Activated T-helper 1 cell treated with Interleukin-2 at 50 U/mL for 16 hours (primary cell): ENCODE measurements at regions not wholly inside any gene's neighbourhood (a gene's known extent, or its start where the extent isn't known, plus 50 kb on each side); places are given as distances from the start of the nearest gene placed in this dataset.
"Not testable (repeated sequence)": the region's sequence is repeated elsewhere in the genome, so short reads cannot be mapped to it uniquely, and the experiment has no call there.

Source experiments
- DNase-seq: peaks from one replicate; pipeline ENCODE4 v3.0.0-alpha.2; 2020; ENCODE audit warnings: low read depth

- DNase-seq = no peak
These were observed 119.7 kb downstream of the MACROH2A1 start for GRCh38 chr5:135279328-135279727.

DNA sequence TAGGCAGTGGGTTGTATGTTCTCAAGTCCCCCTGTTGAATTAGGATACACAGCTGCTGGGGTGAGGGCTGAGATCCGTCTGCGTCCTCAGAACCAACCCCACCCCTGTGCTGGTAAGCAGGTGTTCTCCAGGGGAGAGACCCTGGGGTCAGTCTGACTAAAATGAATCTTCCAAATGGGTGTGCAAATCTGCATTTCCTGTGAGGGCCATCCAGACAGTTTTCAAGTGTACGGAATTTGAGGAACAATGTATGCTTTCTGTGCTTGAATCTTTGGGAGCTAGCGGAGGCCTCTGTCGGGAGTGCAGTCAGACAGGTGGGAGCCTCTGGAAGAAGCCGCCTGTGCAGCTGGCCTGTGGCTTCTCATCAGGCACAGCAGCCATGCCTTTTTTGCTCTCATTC, 122.9 kb downstream of the MACROH2A1 start:
- DNase-seq = no peak

DNA sequence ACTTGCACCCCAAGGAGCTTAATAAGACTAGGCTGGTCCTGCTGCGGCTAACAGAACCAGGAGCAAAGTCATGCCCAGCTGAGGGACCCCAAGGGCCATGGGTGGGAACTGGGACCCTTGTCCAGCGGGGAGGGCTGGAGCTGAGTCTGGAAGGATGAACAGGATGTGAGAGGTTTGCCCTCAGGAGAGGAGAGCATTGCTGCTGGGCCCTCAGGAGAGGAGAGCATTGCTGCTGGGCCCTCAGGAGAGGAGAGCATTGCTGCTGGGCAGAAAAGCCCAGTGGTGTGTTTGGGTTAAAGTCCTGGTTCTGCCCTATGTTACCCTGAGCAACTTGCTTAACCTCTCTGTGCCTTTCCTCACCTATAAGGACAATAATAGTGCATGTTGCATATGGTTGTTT, 125.8 kb downstream of the MACROH2A1 start:
- no peak for DNase-seq

GRCh38 chr5:135272311-135272805, 126.7 kb downstream of the MACROH2A1 start:
- DNase-seq = no peak

DNA sequence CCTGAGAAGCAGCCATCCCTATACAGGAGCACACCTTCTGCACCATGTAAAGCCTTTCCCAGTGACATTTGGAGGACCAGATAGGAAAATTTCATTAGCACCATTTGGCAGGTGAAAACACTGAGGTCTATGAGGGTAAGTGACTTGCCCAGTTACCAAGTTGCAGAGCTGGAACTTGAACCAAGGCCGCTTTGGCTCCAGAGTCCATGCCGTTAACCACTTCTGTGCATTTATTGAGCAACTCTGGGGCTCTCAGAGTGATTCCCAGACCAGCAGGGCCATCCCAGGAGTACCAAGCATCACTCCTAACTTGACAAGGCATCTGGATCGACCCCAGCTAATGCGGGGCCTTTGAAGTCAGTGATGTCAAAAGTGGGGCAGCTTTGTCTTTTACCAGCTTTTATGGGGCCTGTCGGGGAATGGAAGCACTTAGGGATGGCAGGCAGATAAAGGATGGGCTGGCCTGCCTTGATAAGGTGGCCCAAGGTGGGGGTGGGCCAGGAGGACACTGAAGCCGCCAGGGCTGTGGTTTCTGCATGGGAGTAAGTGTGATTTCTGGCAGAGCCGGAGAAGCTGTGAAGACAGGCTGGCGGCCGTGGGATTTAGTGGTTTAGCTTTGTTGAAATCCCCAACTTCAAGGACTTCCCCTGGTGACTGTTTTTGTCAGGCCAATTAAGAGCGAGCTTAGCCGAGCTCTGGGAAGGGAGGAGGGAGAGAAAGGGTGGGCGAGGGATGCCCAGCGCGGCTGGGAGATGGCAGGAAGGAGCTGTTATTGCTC, 127.3 kb downstream of the MACROH2A1 start:
- DNase-seq = no peak

DNA sequence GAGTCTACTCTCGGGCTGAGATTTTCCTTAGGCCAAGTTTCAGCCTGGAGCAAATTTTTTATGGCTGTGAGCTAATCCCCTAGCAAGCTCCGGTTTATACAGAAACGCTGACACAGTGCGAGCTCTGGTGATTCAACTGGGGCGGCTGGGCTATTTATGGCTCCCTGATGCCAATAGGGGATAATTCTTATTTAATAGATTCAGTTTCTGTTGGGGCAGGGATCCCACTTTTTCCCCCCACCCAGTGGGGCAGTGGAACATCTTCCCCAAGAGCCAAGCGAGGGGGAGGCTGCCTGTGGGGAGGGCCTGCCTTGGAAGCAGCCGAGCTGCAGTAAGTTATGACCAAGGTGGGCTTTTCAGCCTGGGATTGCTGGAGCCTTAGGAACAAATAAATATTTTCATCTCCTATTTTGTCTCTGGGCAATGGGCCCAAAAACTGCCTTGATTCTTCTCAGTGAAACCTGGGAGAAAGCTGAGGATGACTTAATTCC, 129.1 kb downstream of the MACROH2A1 start:
- no peak for DNase-seq

DNA sequence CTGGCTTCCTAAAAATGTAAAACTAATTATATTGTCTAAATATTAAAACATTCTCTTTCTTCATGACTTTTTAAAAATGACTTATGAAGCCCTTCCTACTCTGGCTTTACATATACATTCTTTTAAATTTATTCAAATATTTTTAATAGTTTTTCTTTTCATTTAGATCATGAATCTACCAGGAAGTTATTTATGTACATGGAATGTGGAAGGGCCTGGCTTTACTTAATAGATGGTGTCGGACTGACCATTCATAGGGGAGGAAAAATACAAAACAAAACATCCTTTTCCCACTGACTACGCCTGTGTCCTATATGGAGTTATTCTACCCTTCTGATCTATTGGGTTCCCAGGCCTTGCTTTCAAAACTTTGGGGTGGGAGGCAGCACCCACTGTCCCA, 129.8 kb downstream of the MACROH2A1 start:
- DNase-seq = no peak

- DNase-seq = no peak
These were observed 132.1 kb downstream of the MACROH2A1 start for GRCh38 chr5:135266975-135267374.

DNA sequence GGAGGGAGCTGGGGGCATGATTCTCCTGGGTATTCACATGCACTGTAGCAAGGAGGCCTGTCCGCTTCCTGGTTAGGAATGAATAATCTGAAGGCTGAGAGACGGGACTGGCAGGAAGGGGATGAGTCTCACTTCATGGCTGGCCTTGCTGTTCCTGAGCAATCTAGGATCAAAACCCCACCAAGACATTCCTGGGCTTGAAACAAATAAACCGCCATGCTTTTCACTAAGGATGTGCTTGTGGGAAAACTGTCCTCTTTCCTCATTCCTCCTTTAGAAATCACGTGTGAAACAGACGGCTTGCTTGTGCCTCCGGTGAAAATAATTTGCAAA, 132.8 kb downstream of the MACROH2A1 start:
- no peak for DNase-seq

DNA sequence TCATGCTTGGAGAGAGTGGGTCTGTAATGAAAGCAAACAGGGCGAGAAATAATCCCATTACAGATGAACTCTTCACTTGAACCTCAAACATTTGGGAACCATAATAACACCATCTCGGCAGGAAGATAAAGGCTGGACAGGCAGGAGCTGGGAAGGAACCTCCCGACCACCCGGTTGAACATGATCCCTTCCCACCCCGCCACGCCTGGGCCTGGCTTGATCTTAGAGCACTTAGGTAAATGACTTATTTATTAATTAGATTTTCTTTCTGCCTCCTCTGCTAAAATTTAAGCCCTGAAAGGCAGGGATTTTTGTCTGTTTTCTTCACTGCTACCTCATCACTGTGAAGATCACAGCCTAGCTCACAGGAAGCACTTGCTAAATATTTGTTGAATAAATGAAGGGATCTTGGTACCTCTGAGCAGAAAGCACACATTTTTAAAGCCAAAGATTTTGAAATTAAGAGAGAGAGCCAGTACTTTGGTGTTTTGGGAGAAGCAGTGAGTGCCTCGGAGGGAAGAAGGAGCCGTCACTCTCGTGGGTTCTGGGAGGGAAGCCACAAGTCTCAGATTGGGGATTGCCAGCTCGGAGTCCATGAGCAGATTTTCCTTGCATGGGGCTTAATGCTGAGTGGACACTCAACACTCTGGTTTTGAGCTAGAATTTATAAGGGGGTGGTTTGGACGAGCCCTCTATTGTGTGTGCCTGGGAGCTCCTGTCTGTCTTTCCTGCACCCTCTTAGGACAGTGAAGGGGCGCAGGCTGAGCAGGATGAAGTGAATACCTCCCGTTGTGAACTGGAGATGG, 133.3 kb downstream of the MACROH2A1 start:
- DNase-seq = no peak

DNA sequence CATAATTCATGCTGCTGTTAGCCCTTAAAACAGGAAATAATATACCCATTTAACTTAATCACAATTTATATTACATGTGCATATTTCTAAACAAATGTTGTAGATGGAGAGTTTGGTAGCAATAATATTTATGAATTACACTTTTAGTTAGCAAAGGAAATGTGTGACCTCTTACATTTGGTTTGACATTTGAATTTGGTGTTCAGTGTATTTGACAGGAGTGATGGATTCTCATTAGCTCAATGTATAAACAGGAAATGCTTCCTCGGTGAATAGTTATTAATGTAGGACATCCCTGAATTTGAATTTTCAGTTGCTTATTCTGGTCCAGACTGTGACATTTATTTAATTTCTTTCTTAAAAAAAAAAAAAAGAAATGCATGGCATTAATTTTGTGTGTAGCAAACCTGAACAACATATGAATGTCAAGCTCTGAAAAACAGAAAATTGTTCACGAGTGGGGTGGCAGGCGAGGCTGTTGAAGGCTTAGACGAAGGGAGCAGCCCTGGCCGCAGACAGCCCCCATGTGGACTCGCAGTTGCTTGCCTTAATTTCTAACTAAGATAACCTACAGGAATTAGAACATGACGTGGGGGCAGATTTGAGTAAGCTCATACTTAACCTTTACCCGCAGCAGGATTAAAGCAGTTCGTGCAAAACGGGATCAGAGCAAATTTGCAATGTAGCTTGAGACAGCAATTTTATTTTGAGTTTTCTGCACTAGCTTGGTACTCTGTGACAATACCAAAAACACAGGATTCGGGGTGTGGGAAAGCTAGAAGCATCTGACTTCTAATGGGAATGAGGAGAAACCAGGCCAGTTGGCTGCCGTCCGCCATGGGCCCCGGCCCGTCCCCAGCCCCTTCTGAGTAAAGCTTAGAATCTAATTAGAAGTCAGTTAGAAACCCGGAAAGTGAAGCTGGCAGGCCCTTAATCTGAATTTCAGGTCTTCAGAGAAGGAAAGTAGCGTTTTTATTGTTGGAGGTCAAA, 134.3 kb downstream of the MACROH2A1 start:
- DNase-seq = no peak

- DNase-seq = no peak
These were observed 135.9 kb downstream of the MACROH2A1 start for GRCh38 chr5:135263022-135263668.

- DNase-seq = no peak
These were observed 136.7 kb downstream of the MACROH2A1 start for GRCh38 chr5:135262364-135262763.

DNA sequence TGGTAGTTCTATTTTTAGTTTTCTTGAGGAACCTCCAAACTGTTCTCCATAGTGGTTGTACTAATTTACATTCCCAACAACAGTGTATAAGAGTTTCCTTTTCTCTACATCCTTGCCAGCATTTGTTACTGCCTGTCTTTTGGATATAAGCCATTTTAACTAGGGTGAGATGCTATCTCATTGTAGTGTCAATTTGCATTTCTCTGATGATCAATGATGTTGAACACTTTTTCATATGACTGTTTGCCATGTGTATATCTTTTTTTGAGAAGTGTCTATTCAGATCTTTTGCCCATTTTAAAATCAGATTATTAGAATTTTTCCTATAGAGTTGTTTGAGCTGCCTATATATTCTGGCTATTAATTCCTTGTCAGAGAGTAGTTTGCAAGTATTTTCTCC, 138.9 kb downstream of the MACROH2A1 start:
- not testable (repeated sequence) for DNase-seq

DNA sequence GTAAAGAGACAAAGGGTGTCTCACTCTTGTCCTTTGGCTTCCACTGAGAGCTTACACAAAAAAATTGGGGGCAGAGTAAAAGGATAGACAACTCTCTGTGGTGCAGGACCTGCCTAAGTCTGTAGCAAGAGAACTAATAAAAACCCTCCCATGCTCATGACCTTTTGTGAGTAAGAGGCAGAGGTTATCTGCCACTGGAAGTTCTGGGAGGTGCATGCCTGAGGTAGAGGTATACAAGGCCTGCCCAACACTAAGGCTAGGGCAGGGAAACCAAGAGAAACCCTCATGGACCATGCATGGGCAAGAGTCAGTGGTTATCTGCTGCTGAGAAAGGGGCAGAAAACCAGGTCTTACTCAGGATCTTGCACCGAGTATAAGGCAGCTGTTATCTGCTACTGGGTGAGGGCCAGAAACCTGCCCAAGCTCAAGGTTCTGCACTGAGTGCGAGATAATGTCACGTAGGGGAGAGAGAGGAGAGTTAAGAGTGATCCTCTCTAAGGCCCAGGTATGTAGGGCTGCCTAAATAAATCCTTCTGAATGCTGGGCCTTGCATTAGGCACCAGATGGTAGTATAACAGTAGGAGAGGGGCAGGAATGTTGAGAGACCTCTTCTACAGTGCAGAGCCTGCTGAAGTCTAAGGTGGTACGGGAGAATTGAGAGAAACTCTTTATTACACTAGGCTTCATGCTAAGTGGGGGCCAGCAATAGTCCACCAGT, 143.4 kb downstream of the MACROH2A1 start:
- DNase-seq = no peak

- DNase-seq = no peak
These were observed 144.8 kb downstream of the MACROH2A1 start for GRCh38 chr5:135254183-135254582.

- no peak for DNase-seq
These were observed 145.3 kb downstream of the MACROH2A1 start for GRCh38 chr5:135253601-135254178.

- DNase-seq = no peak
These were observed 147.9 kb downstream of the MACROH2A1 start for GRCh38 chr5:135251093-135251492.

GRCh38 chr5:135250671-135251070, 148.4 kb downstream of the MACROH2A1 start:
- no peak for DNase-seq

- DNase-seq = no peak
These were observed 149.4 kb downstream of the MACROH2A1 start for GRCh38 chr5:135249658-135250057.
